Osteoblast (primary cell): ENCODE measurements at regions not wholly inside any gene's neighbourhood (a gene's known extent, or its start where the extent isn't known, plus 50 kb on each side); places are given as distances from the start of the nearest gene placed in this dataset.

Experiments used
- DNase-seq: peaks from one replicate; pipeline ENCODE4 v3.0.0; 2011; ENCODE audit warnings: low spot score, mixed read lengths; ENCODE audit not compliant: insufficient read length; ENCODE audit errors: missing footprints
- H2AFZ ChIP-seq: 2 replicates; pipeline ENCODE4 v1.6.0; 2011; ENCODE audit warnings: mild to moderate bottlenecking, low read length
- H3K27ac ChIP-seq: 2 replicates; pipeline ENCODE4 v1.5.1; 2011; ENCODE audit warnings: mild to moderate bottlenecking, low read depth, low read length, moderate library complexity
- H3K27me3 ChIP-seq: 2 replicates; pipeline ENCODE4 v1.6.0; 2012; ENCODE audit warnings: mild to moderate bottlenecking, control low read depth, inconsistent platforms, low read length, moderate library complexity; ENCODE audit not compliant: insufficient read depth
- H3K36me3 ChIP-seq: 2 replicates; pipeline ENCODE4 v1.5.1; 2011; ENCODE audit warnings: mild to moderate bottlenecking, low read length, control low read depth, moderate library complexity; ENCODE audit not compliant: insufficient read depth
- H3K4me1 ChIP-seq: 2 replicates; pipeline ENCODE4 v1.5.1; 2011; ENCODE audit warnings: mild to moderate bottlenecking, low read length, control low read depth, moderate library complexity; ENCODE audit not compliant: insufficient read depth
- H3K4me2 ChIP-seq: 2 replicates; pipeline ENCODE4 v1.6.0; 2011; ENCODE audit warnings: mild to moderate bottlenecking, low read length; ENCODE audit not compliant: insufficient read depth
- H3K4me3 ChIP-seq: fragments of 200-600 bp; sonication (generic); 3 replicates; pipeline ENCODE4 v1.5.1; 2012; ENCODE audit warnings: mild to moderate bottlenecking, low read length, inconsistent platforms; ENCODE audit not compliant: insufficient read depth
- H3K79me2 ChIP-seq: 2 replicates; pipeline ENCODE4 v1.6.0; 2012; ENCODE audit warnings: mild to moderate bottlenecking, low read length, control low read depth, inconsistent platforms; ENCODE audit not compliant: insufficient read depth
- H3K9me3 ChIP-seq: 2 replicates; pipeline ENCODE4 v1.5.1; 2011; ENCODE audit warnings: low read depth, low read length, control low read depth
- H4K20me1 ChIP-seq: 2 replicates; pipeline ENCODE4 v1.6.0; 2012; ENCODE audit warnings: mild to moderate bottlenecking, low read length, control low read depth; ENCODE audit not compliant: insufficient read depth
- CTCF ChIP-seq: IDR thresholded peaks from 2 replicates; pipeline ENCODE4 v1.5.1; 2011; ENCODE audit warnings: mild to moderate bottlenecking, low read depth, low read length, moderate library complexity; ENCODE audit errors: extremely low read depth

- peaks cover 2% of the 10 kb centered on the region for H3K9me3 ChIP-seq
- no peaks in the 10 kb centered on the region for H3K27me3 ChIP-seq
- TF ChIP-seq CTCF: no peak
- no peak for DNase-seq
- H3K36me3 ChIP-seq: no peaks in the 10 kb centered on the region
- no peaks in the 10 kb centered on the region for H3K79me2 ChIP-seq
- H3K4me1 ChIP-seq: no peaks in the 10 kb centered on the region
- no peak overlapping the region for H2AFZ ChIP-seq
- no peak overlapping the region for H3K27ac ChIP-seq
- no peak overlapping the region for H3K4me3 ChIP-seq
- no peaks in the 10 kb centered on the region for H4K20me1 ChIP-seq
- no peak overlapping the region for H3K4me2 ChIP-seq
These were observed 149.5 kb upstream of the PHF14 start for GRCh38 chr7:10824154-10824553.

- TF ChIP-seq CTCF: no peak
- no peaks in the 10 kb centered on the region for H3K27me3 ChIP-seq
- H3K27ac ChIP-seq: no peak overlapping the region
- no peak overlapping the region for H2AFZ ChIP-seq
- H3K36me3 ChIP-seq: no peaks in the 10 kb centered on the region
- no peaks in the 10 kb centered on the region for H3K4me1 ChIP-seq
- no peaks in the 10 kb centered on the region for H3K79me2 ChIP-seq
- DNase-seq: no peak
- no peak overlapping the region for H3K4me2 ChIP-seq
- no peak overlapping the region for H3K4me3 ChIP-seq
- H4K20me1 ChIP-seq: no peaks in the 10 kb centered on the region
- no peaks in the 10 kb centered on the region for H3K9me3 ChIP-seq
These were observed 135.4 kb upstream of the PHF14 start for GRCh38 chr7:10838228-10838627.

GRCh38 chr7:10845225-10845624, 128.4 kb upstream of the PHF14 start:
- H2AFZ ChIP-seq: no peak overlapping the region
- no peaks in the 10 kb centered on the region for H4K20me1 ChIP-seq
- no peak overlapping the region for H3K4me2 ChIP-seq
- no peaks in the 10 kb centered on the region for H3K79me2 ChIP-seq
- TF ChIP-seq CTCF: no peak
- no peak for DNase-seq
- H3K27me3 ChIP-seq: no peaks in the 10 kb centered on the region
- H3K27ac ChIP-seq: no peak overlapping the region
- no peak overlapping the region for H3K4me3 ChIP-seq
- H3K36me3 ChIP-seq: no peaks in the 10 kb centered on the region
- H3K4me1 ChIP-seq: no peaks in the 10 kb centered on the region
- H3K9me3 ChIP-seq: no peaks in the 10 kb centered on the region

GRCh38 chr7:10855583-10855982, 118.1 kb upstream of the PHF14 start:
- Histone ChIP-seq H3K4me2 (no peak overlapping the region), H3K9me3 (no peaks in the 10 kb centered on the region), H3K4me1 (no peaks in the 10 kb centered on the region), H4K20me1 (no peaks in the 10 kb centered on the region), H2AFZ (no peak overlapping the region), H3K27ac (no peak overlapping the region), H3K27me3 (no peaks in the 10 kb centered on the region), H3K36me3 (no peaks in the 10 kb centered on the region), H3K79me2 (no peaks in the 10 kb centered on the region), H3K4me3 (no peak overlapping the region)
- TF ChIP-seq CTCF: no peak
- no peak for DNase-seq
